PC-9 (cell line): ENCODE measurements at regions not wholly inside any gene's neighbourhood (a gene's known extent, or its start where the extent isn't known, plus 50 kb on each side); places are given as distances from the start of the nearest gene placed in this dataset.

Experiments
- BruUV-seq: library from RNA; stranded (reverse); fragments of 400-500 nt; replicated peaks from 2 replicates; lab custom pipeline; 2021; lab: Mats Ljungman, UMichigan
- CTCF ChIA-PET: fragments of 300-600 bp; sonication (Branson Sonifier 250); formaldehyde crosslinking; loops from one replicate; lab custom pipeline; 2022; ENCODE audit warnings: antibody characterized with exemption; lab: Charles Lee
- POLR2A ChIA-PET: fragments of 300-600 bp; sonication (Branson Sonifier 250); formaldehyde crosslinking; loops from one replicate; lab custom pipeline; 2022; ENCODE audit warnings: antibody characterized with exemption; ENCODE audit not compliant: unreplicated experiment; lab: Charles Lee
- DNase-seq, 2 experiments: peaks; one replicate each; pipeline versions ENCODE4 v3.0.0 to v3.0.0-alpha.2; 2015 to 2022; ENCODE audit warnings: mixed read lengths in 1 of 2
- H2AFZ ChIP-seq: fragments of 200-600 bp; sonication (generic); 2 replicates; pipeline ENCODE4 v1.8.1; 2017; ENCODE audit warnings: antibody characterized with exemption
- H3F3A ChIP-seq: fragments of 200-600 bp; sonication (generic); 2 replicates; pipeline ENCODE4 v1.8.1; 2017; ENCODE audit warnings: antibody characterized with exemption, mild to moderate bottlenecking, low read depth; ENCODE audit not compliant: insufficient read depth
- H3K27ac ChIP-seq: fragments of 200-600 bp; sonication (generic); 2 replicates; pipeline ENCODE4 v1.6.1; 2016; ENCODE audit warnings: mixed run types
- H3K27me3 ChIP-seq: fragments of 200-600 bp; sonication (generic); 2 replicates; pipeline ENCODE4 v1.6.1; 2016; ENCODE audit warnings: low read depth, mixed run types; ENCODE audit not compliant: insufficient read depth
- H3K36me3 ChIP-seq: fragments of 200-600 bp; sonication (generic); 2 replicates; pipeline ENCODE4 v1.6.1; 2016; ENCODE audit warnings: low read depth, mixed run types
- H3K4me1 ChIP-seq: fragments of 200-600 bp; sonication (generic); replicated peaks from 2 replicates; pipeline ENCODE4 v1.6.1; 2016; ENCODE audit warnings: mixed run types; ENCODE audit not compliant: insufficient read depth
- H3K4me2 ChIP-seq: fragments of 200-600 bp; sonication (generic); 2 replicates; pipeline ENCODE4 v1.6.1; 2017; ENCODE audit warnings: mixed run types
- H3K4me3 ChIP-seq: fragments of 200-600 bp; sonication (generic); 2 replicates; pipeline ENCODE4 v1.6.1; 2016; ENCODE audit warnings: mixed run types
- H3K79me2 ChIP-seq: fragments of 200-600 bp; sonication (generic); 2 replicates; pipeline ENCODE4 v1.6.1; 2017; ENCODE audit warnings: low read depth, mixed run types
- H3K9me2 ChIP-seq: fragments of 200-600 bp; sonication (generic); 2 replicates; pipeline ENCODE4 v1.8.1; 2017; ENCODE audit warnings: mild to moderate bottlenecking; ENCODE audit not compliant: insufficient read depth
- H3K9me3 ChIP-seq: fragments of 200-600 bp; sonication (generic); 2 replicates; pipeline ENCODE4 v1.8.1; 2016; ENCODE audit warnings: low read depth; ENCODE audit not compliant: insufficient read depth
- H4K20me1 ChIP-seq: fragments of 200-600 bp; sonication (generic); 2 replicates; pipeline ENCODE4 v1.8.1; 2017; ENCODE audit not compliant: insufficient read depth
- CTCF ChIP-seq: fragments of 200-600 bp; sonication (generic); conservative IDR thresholded peaks from 2 replicates; pipeline ENCODE4 v1.6.1; 2017; ENCODE audit warnings: mixed run types, antibody characterized with exemption, mild to moderate bottlenecking, moderate library complexity
- EZH2 ChIP-seq: fragments of 200-600 bp; sonication (generic); IDR thresholded peaks from 2 replicates; pipeline ENCODE4 v1.8.0; 2017; ENCODE audit warnings: antibody characterized with exemption, low read depth
- intact Hi-C: fragments of 100-400 bp; cut with micrococcal nuclease; formaldehyde crosslinking; loops from one replicate; pipeline ENCODE4 v1.10.0; 2022; ENCODE audit not compliant: unreplicated experiment

- no TSS peak for BruUV-seq
- TF ChIP-seq EZH2 (no peak), CTCF (no peak)
- H4K20me1 ChIP-seq = no peaks in the 10 kb centered on the region
- H3K79me2 ChIP-seq = no peaks in the 10 kb centered on the region
- intact Hi-C loops = no loop called here
- H3K27me3 ChIP-seq = no peaks in the 10 kb centered on the region
- H3K4me2 ChIP-seq = no peak overlapping the region
- no peak overlapping the region for H2AFZ ChIP-seq
- POLR2A ChIA-PET = no interaction called here
- CTCF ChIA-PET = no interaction called here
- no peak for DNase-seq
- no peaks in the 10 kb centered on the region; the same call in 1 of the 2 replicates for H3K9me2 ChIP-seq
- no peak overlapping the region for H3K4me3 ChIP-seq
- H3K9me3 ChIP-seq = no peaks in the 10 kb centered on the region
- H3F3A ChIP-seq = no peaks in the 10 kb centered on the region
- no peak overlapping the region for H3K27ac ChIP-seq
- no peaks in the 10 kb centered on the region for H3K36me3 ChIP-seq
- no peaks in the 10 kb centered on the region for H3K4me1 ChIP-seq
Measured at GRCh38 chr3:80050826-80051601, 283.2 kb upstream of the ROBO1 start.

- no peak overlapping the region for H3K4me2 ChIP-seq
- H4K20me1 ChIP-seq = no peaks in the 10 kb centered on the region
- H3K27me3 ChIP-seq = no peaks in the 10 kb centered on the region
- no peaks in the 10 kb centered on the region for H3F3A ChIP-seq
- no peak overlapping the region for H3K27ac ChIP-seq
- no TSS peak for BruUV-seq
- POLR2A ChIA-PET = no interaction called here
- no peak overlapping the region for H3K4me3 ChIP-seq
- intact Hi-C loops = no loop called here
- H3K9me3 ChIP-seq = no peaks in the 10 kb centered on the region
- no peak for DNase-seq
- H3K4me1 ChIP-seq = no peaks in the 10 kb centered on the region
- TF ChIP-seq CTCF = no peak
- TF ChIP-seq EZH2 = no peak
- CTCF ChIA-PET = no interaction called here
- H3K36me3 ChIP-seq = no peaks in the 10 kb centered on the region
- H3K9me2 ChIP-seq = no peaks in the 10 kb centered on the region; the same call in 1 of the 2 replicates
- no peak overlapping the region for H2AFZ ChIP-seq
- no peaks in the 10 kb centered on the region for H3K79me2 ChIP-seq
Measured at GRCh38 chr3:80043226-80043625, 275.4 kb upstream of the ROBO1 start.

GRCh38 chr3:80040067-80040466 lies 272.3 kb upstream of the ROBO1 start:
- no TSS peak for BruUV-seq
- no peak overlapping the region for H2AFZ ChIP-seq
- H3K4me1 ChIP-seq = no peaks in the 10 kb centered on the region
- H3F3A ChIP-seq = no peaks in the 10 kb centered on the region
- H3K79me2 ChIP-seq = no peaks in the 10 kb centered on the region
- POLR2A ChIA-PET = no interaction called here
- H3K9me3 ChIP-seq = no peaks in the 10 kb centered on the region
- H4K20me1 ChIP-seq = no peaks in the 10 kb centered on the region
- no peaks in the 10 kb centered on the region for H3K9me2 ChIP-seq
- DNase-seq = no peak
- intact Hi-C loops = no loop called here
- no peaks in the 10 kb centered on the region for H3K36me3 ChIP-seq
- no peak overlapping the region for H3K4me3 ChIP-seq
- no peak for TF ChIP-seq EZH2
- TF ChIP-seq CTCF = no peak
- H3K27me3 ChIP-seq = no peaks in the 10 kb centered on the region
- no peak overlapping the region for H3K27ac ChIP-seq
- CTCF ChIA-PET = no interaction called here
- no peak overlapping the region for H3K4me2 ChIP-seq
